Prostate gland (tissue), 2 donors: ENCODE measurements at regions not wholly inside any gene's neighbourhood (a gene's known extent, or its start where the extent isn't known, plus 50 kb on each side); places are given as distances from the start of the nearest gene placed in this dataset.

Experiments used
- CTCF ChIP-seq, 4 experiments: fragments of 200-600 bp in 2 of 4; fragments of 450-650 bp in 2 of 4; sonication (generic) in 2 of 4; IDR thresholded peaks; 1 replicate in 3 of 4; 2 replicates in 1 of 4; pipeline ENCODE4 v1.5.1; 2016 to 2019; ENCODE audit warnings: antibody characterized with exemption in 4 of 4, mild to moderate bottlenecking in 2 of 4, moderate library complexity in 2 of 4
- POLR2A ChIP-seq: fragments of 450-650 bp; IDR thresholded peaks from one replicate; pipeline ENCODE4 v1.6.1; 2016; ENCODE audit warnings: antibody characterized with exemption, mild to moderate bottlenecking
- POLR2AphosphoS5 ChIP-seq: sonication (generic); formaldehyde crosslinking; IDR thresholded peaks from one replicate; pipeline ENCODE4 v1.6.1; 2017; ENCODE audit warnings: antibody characterized with exemption

GRCh38 chr2:7867867-7868266 is 814.0 kb upstream of the ID2 start:
- TF ChIP-seq POLR2A (no peak), CTCF (IDR thresholded peaks at IDR 0.05) (no peak), POLR2AphosphoS5 (no peak)
